ENCODE measurements at regions not wholly inside any gene's neighbourhood (a gene's known extent, or its start where the extent isn't known, plus 50 kb on each side); places are given as distances from the start of the nearest gene placed in this dataset.

DNA sequence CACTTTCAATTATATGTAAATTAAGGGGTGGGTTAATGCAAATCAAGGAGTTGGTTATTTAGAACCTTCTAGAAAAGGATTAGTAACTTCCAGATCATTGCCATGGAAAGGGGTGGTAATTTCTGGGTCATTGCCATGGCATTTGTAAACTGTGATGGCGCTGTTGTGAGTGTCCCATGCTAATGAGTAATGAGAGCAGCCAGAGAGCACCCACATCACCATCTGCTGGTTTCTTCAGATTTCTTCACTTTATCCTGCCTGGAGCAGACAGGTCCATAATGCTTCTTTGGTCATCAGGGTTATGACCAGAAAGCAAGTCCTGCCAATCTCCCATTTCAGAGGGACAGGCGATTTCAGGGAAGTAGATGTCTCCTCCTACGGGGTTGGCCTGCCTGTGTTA lies 311.3 kb upstream of the CNR1 start:
- Mint-ChIP-seq H3K27me3 (ENCODE audit: unreplicated experiment) (peaks cover 5% of the 10 kb centered on the region), H3K36me3 (ENCODE audit: unreplicated experiment) (peaks cover 11% of the 10 kb centered on the region), H3K4me3 (ENCODE audit: unreplicated experiment) (no peak overlapping the region), H3K4me1 (ENCODE audit: low read depth, unreplicated experiment) (peaks cover 19% of the 10 kb centered on the region), H3K9me3 (ENCODE audit: unreplicated experiment) (peaks cover 5% of the 10 kb centered on the region), H3K27ac (ENCODE audit: unreplicated experiment) (no peak overlapping the region)
- TF ChIP-seq, protein P1, sequence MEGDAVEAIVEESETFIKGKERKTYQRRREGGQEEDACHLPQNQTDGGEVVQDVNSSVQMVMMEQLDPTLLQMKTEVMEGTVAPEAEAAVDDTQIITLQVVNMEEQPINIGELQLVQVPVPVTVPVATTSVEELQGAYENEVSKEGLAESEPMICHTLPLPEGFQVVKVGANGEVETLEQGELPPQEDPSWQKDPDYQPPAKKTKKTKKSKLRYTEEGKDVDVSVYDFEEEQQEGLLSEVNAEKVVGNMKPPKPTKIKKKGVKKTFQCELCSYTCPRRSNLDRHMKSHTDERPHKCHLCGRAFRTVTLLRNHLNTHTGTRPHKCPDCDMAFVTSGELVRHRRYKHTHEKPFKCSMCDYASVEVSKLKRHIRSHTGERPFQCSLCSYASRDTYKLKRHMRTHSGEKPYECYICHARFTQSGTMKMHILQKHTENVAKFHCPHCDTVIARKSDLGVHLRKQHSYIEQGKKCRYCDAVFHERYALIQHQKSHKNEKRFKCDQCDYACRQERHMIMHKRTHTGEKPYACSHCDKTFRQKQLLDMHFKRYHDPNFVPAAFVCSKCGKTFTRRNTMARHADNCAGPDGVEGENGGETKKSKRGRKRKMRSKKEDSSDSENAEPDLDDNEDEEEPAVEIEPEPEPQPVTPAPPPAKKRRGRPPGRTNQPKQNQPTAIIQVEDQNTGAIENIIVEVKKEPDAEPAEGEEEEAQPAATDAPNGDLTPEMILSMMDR (IDR thresholded peaks at IDR 0.05; ENCODE audit: partially characterized antibody, unreplicated experiment) = no peak
- DNase-seq = no peak

DNA sequence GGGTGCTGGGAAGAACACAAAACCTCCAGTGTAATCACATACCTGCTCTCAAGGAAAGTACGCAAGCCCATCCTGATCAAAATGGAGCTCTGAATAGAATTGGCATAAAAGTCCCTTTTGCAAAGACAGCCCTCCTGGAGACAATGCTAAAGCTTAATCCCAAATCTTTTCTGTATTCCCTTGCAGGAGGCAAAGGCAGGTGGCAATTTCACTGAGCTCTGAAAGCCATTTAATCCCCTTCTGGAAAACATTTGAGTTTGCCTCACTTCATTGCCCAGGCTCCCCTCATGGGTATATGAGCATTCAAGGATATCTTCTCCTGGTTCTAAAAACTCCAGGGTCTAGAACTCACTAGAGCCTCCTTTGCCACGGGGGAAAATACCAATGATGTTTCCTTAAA lies 310.2 kb upstream of the CNR1 start:
- no peak for DNase-seq

DNA sequence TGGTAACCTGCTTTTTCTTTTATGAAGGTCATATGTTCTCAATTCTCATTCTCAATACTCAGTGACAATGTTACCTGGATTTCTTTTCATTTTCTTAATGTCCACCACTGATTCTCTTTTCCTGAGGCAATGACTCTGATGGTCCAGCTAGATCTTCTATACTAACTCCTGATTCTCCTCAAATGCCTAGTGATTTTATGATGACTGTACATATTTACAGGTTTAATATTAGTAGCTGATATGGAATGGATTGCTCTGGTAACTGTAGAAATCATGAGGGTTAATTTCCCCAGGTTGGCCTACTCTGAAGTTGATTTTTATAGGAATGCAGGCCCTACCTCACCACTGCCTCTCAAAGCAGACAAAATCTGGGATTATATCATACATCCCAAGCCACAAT lies 308.6 kb upstream of the CNR1 start:
- DNase-seq = no peak
- Mint-ChIP-seq H3K36me3 (ENCODE audit: unreplicated experiment) (peaks cover 11% of the 10 kb centered on the region), H3K4me1 (ENCODE audit: low read depth, unreplicated experiment) (peaks cover 24% of the 10 kb centered on the region), H3K27me3 (ENCODE audit: unreplicated experiment) (peaks cover 6% of the 10 kb centered on the region), H3K4me3 (ENCODE audit: unreplicated experiment) (no peak overlapping the region), H3K27ac (ENCODE audit: unreplicated experiment) (no peak overlapping the region), H3K9me3 (ENCODE audit: unreplicated experiment) (peaks cover 6% of the 10 kb centered on the region)
- TF ChIP-seq, protein P1 (IDR thresholded peaks at IDR 0.05; ENCODE audit: partially characterized antibody, unreplicated experiment) = no peak

More for the DNA sequence above, 310.2 kb upstream of the CNR1 start:
- Mint-ChIP-seq H3K9me3 (ENCODE audit: unreplicated experiment) (peaks cover 5% of the 10 kb centered on the region), H3K4me1 (ENCODE audit: low read depth, unreplicated experiment) (peaks cover 17% of the 10 kb centered on the region), H3K27me3 (ENCODE audit: unreplicated experiment) (peaks cover 5% of the 10 kb centered on the region), H3K27ac (ENCODE audit: unreplicated experiment) (no peak overlapping the region), H3K4me3 (ENCODE audit: unreplicated experiment) (no peak overlapping the region), H3K36me3 (ENCODE audit: unreplicated experiment) (peaks cover 11% of the 10 kb centered on the region)
- TF ChIP-seq, protein P1 (IDR thresholded peaks at IDR 0.05; ENCODE audit: partially characterized antibody, unreplicated experiment) = no peak

DNA sequence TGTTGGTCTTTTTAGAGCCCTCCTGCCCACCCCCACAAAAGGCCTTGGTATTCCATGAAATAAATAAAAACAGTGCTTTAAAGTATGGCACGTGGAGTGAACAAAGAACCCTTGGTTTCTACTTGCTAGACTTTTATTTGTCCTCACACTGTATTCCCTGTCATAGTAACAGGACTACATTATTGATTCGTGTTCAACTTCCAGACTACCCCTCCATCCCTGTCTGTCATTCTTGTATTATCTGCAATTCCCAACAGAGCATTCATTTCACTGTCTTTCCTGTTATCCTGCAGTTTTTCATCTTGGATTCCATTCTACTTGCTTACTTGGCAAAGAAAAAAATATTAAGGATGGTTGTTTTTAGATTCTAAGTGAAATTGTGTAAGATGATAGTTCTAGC lies 307.4 kb upstream of the CNR1 start:
- Mint-ChIP-seq H3K27ac (ENCODE audit: unreplicated experiment) (peak overlapping the region; percentile 98), H3K4me1 (ENCODE audit: low read depth, unreplicated experiment) (peaks cover 29% of the 10 kb centered on the region), H3K36me3 (ENCODE audit: unreplicated experiment) (peaks cover 3% of the 10 kb centered on the region), H3K27me3 (ENCODE audit: unreplicated experiment) (peaks cover 7% of the 10 kb centered on the region), H3K4me3 (ENCODE audit: unreplicated experiment) (peak overlapping the region; percentile 76), H3K9me3 (ENCODE audit: unreplicated experiment) (peaks cover 8% of the 10 kb centered on the region)
- TF ChIP-seq, protein P1 (IDR thresholded peaks at IDR 0.05; ENCODE audit: partially characterized antibody, unreplicated experiment) = no peak
- DNase-seq = no peak

DNA sequence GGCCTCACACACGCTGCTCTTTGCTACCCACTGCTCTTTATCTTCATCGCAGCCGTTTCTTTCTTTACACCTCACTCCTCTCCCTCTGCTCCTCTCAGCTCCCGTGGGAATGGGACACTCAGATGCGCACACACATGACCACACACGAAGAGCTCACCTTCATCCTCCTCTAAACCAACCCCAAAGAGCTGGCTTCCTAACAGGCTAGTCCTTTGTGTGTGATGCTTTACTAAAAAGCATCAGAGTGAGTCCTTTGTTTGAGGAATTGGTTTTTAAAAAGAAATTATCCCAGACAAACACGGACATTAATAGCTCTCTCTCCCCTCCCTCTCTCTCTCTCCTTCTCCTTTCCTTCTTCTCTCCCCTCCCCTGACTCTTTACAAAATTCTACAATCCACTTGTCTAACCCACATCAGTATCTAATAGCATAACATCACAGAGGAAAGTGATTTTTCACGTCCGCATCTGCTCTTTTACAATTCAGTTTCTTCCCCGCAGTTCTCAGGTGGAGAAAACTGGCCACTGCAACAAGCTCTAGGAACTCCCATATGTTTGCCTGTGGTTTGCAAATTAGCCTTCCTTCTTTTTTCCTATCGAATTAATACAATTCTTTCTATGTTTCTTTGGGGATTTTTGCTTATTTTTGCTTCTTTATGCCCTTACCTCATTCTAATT lies 306.8 kb upstream of the CNR1 start:
- TF ChIP-seq, protein P1 (IDR thresholded peaks at IDR 0.05; ENCODE audit: partially characterized antibody, unreplicated experiment) = no peak
- DNase-seq = peak; percentile 46

More for the DNA sequence above, 306.8 kb upstream of the CNR1 start:
- H3K27ac Mint-ChIP-seq (ENCODE audit: unreplicated experiment) = peak overlapping the region; percentile 98
- peaks cover 29% of the 10 kb centered on the region for H3K4me1 Mint-ChIP-seq (ENCODE audit: low read depth, unreplicated experiment)
- H3K9me3 Mint-ChIP-seq (ENCODE audit: unreplicated experiment) = peaks cover 5% of the 10 kb centered on the region
- H3K27me3 Mint-ChIP-seq (ENCODE audit: unreplicated experiment) = peaks cover 7% of the 10 kb centered on the region
- peak overlapping the region; percentile 76 for H3K4me3 Mint-ChIP-seq (ENCODE audit: unreplicated experiment)
- H3K36me3 Mint-ChIP-seq (ENCODE audit: unreplicated experiment) = peaks cover 3% of the 10 kb centered on the region

Data from glutamatergic neuron (in vitro differentiated cells).